GM21786 (cell line): ENCODE measurements at regions not wholly inside any gene's neighbourhood (a gene's known extent, or its start where the extent isn't known, plus 50 kb on each side); places are given as distances from the start of the nearest gene placed in this dataset.
"Not testable (repeated sequence)": the region's sequence is repeated elsewhere in the genome, so short reads cannot be mapped to it uniquely, and the experiment has no call there.

Experiments used
- ATAC-seq: cut with Tn5 transposase; IDR thresholded peaks from one replicate; pipeline ENCODE4 v1.9.1; 2021; ENCODE audit not compliant: unreplicated experiment

GRCh38 chr6:10138917-10139316, 276.0 kb downstream of the TFAP2A start:
- ATAC-seq: no peak

DNA sequence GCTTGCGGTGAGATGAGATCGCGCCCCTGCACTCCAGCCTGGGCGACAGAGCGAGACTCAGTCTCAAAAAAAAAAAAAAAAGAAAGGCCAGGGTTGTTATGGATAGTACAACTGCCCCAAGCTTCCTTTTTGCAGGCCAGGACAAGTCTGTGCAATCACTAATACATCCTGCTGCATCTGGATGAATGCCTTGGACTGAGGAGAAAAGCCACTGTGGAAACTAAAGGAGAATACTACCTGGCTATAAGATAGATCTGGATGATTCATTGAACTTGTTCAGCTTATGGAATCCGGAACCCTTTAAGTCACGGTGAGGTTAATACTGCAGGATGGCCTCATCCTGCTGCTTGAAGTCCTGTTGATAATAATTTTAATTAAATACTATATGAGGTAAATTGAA, 278.2 kb downstream of the TFAP2A start:
- no peak for ATAC-seq

DNA sequence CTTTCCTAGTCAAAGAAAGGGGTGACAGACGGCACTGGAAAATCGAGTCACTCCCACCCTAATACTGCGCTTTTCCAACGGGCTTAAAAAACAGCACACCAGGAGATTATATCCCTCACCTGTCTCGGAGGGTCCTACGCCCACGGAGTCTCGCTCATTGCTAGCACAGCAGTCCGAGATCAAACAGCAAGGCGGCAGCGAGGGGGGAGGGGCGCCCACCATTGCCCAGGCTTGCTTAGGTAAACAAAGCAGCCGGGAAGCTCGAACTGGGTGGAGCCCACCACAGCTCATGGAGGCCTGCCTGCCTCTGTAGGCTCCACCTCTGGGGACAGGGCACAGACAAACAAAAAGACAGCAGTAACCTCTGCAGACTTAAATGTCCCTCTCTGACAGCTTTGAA, 280.7 kb downstream of the TFAP2A start:
- not testable (repeated sequence) for ATAC-seq

GRCh38 chr6:10128721-10129120, 286.2 kb downstream of the TFAP2A start:
- no peak for ATAC-seq

- no peak for ATAC-seq
Observed at GRCh38 chr6:10122164-10122563, 292.7 kb downstream of the TFAP2A start.

GRCh38 chr6:10112871-10113549, 301.9 kb downstream of the TFAP2A start:
- no peak for ATAC-seq

GRCh38 chr6:10111975-10112374, 302.9 kb downstream of the TFAP2A start:
- no peak for ATAC-seq

DNA sequence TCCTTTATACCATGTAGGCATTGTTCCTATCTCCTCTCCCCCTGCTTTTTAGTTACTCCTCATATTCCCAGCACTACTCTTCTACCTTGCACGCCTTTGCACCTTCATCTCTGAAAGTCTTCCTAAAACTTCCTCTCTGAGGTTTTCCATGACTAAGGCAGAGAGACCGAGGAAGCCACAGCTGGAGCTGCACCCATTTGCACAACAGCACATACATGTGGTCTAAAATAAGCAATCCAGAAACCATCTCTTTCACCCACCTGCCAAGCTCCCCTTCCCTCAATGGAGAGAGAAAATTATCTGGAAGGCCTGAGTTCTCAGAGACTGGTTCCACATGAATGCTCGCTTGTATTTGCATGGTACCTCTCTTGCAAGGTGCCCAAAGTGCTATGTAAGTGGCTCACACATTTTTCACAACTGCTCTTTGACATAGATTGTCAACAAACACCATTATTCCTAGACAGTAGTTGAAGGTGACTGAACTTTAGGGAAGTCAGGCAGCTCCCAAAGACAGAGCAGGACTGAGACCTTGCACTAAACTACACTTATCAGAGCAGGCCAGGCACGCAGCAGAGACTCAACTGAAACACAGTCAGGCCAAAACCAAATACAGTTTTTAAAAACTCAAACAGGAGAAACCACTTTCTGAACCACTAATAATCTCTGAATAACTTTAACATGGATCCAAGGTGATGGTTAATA, 313.2 kb downstream of the TFAP2A start:
- no peak for ATAC-seq

DNA sequence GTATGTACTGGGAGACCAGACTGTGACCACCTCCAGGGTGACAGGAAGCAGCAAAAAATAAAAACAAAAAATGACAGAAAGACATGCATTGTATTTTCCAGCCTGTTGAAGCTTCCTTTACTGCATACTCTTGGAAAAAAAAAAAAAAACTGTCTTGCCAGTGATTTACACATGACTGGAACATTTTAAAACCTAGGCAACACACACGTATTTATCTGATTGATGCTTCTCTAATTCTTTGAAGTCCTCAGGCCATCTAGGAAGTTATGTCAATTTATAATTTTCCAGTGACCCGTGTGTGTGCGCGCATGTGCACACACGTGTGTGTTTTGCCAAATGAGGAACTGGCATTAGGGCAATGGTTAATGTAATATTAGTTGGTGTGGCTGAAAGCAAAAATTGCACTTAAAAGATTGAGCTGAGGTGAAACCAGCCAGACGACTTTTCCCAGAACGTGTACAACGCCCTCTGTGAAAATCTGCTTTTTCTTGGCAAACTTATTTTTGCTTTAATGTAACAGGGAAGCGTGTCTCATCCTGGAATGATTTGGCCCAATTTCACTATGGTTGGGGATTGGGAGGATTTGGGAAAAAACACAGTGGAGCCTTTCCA, 315.2 kb downstream of the TFAP2A start:
- no peak for ATAC-seq

GRCh38 chr6:10098756-10099528, 315.9 kb downstream of the TFAP2A start:
- ATAC-seq: no peak

DNA sequence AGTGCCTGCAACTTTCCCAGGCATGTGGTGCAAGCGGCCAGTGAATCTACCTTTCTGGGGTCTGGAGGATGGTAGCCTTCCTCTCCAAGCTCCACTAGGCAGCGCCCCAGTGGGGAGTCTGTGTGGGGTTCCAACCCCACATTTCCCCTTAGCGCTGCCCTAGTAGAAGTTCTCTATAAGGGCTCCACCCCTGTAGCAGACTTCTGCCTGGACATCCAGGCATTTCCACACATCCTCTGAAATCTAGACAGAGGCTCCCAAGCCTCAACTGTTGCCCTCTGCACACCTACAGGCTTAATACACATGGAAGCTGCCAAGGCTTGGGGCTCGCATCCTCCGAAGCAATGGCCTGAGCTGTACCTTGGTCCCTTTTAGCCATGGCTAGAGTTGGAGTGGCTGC, 321.6 kb downstream of the TFAP2A start:
- no peak for ATAC-seq

- no peak for ATAC-seq
Observed at GRCh38 chr6:10084111-10084986, 330.5 kb downstream of the TFAP2A start.

DNA sequence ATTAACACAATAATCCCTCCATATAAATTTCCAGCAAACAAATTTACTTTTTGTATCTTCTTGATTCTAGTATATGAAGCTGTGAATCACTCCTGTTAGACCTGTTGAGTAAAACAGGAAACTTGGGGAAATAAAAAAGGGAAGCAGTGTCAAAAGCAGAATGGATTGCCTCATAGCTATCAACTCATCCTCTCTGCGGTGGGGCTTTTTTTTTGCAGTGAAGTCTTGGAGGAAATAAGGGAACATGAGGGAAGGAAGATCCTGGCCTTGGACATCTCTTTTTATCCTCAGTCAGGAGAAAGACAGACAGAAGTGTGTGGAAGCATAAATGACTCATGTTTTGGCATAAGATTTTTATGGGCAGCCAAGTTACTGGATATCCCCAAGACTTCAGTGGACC, 332.5 kb downstream of the TFAP2A start:
- ATAC-seq: no peak

- no peak for ATAC-seq
Observed at GRCh38 chr6:10081957-10082356, 332.9 kb downstream of the TFAP2A start.

DNA sequence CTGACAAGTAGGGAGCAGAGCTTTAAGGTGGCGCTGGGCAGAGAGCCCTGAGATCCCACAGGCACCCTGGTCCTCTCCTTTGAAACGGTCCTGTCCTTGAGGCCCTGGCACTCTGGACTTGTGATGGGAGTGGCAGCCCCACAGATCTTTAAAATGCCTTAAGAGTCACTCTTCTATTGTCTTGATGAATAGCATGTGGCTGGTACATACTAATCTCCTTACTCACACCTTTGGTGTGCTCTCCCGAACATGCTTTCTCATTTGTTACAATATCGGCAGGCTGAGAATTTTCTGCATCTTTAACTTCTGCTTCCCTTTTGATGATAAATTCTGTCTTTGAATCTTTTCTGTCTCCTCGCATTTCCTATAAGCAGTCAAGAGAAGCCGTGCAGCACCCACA, 333.8 kb downstream of the TFAP2A start:
- no peak for ATAC-seq

- no peak for ATAC-seq
Observed at GRCh38 chr6:10080561-10080960, 334.3 kb downstream of the TFAP2A start.

DNA sequence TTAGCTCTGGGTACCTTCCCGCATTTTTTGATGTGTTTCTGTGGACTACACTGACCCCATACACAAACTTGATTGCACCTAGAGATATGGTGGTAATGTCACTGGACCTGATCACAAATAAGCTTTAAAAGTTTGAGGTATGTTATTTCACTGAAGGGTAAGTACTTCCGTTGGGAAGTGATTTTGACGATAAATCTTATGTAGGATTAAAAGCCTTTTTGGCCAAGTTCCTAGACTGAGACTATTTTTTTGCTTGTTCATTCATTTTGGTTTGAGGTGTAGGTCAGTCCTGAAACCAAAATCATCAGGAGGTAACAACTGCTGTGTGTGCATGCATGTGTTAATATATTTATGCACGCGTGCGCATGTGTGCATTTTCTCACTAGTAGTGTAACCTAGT, 336.3 kb downstream of the TFAP2A start:
- ATAC-seq: no peak

DNA sequence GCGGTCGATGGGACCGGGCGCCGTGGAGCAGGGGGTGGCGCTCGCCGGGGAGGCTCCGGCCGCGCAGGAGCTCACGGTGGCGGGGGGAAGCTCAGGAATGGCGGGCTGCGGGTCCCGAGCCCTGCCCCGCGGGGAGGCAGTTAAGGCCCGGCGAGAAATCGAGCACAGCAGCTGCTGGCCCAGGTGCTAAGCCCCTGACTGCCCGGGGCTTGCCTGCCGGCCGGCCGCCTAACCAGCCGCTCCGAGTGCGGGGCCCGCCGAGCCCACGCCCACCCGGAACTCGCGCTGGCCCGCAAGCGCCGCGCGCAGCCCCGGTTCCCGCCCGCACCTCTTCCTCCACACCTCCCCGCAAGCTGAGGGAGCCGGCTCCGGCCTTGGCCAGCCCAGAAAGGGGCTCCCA, 340.1 kb downstream of the TFAP2A start:
- ATAC-seq: not testable (repeated sequence)

GRCh38 chr6:10073341-10073740, 341.5 kb downstream of the TFAP2A start:
- no peak for ATAC-seq

DNA sequence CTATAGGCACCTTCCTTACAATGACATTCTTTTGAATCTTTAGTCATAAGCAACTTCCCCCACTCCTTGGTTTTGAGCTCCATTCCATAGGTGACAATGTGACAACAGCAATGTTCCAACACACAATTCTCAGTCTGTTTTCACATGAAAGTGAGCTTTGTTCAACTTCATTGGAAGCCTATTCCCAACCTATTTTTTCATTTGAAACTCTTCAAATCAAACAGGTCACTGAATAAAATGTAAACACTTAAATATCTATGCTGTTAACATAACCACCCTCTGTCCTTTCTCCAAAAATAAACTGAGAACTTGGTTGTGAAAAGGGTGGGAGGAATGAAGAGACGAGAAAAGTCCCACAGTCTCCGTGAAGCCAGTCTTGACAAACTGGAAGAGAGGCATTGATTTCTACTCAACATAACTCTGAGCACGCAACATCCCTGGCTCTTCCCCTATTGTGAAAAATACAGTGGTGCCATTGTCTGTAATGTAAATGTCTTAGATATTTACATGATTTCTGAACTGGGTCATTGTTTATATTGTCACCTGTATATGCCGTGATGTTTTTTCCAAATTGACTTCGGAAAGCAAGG, 343.1 kb downstream of the TFAP2A start:
- no peak for ATAC-seq
